GM19438 (cell line): ENCODE measurements at regions not wholly inside any gene's neighbourhood (a gene's known extent, or its start where the extent isn't known, plus 50 kb on each side); places are given as distances from the start of the nearest gene placed in this dataset.

Experiments used
- ATAC-seq: cut with Tn5 transposase; IDR thresholded peaks from one replicate; pipeline ENCODE4 v1.9.1; 2021; ENCODE audit warnings: low read depth; ENCODE audit not compliant: unreplicated experiment

GRCh38 chr6:76465410-76465809 is 392.9 kb upstream of the IMPG1 start:
- ATAC-seq = no peak

- no peak for ATAC-seq
These were observed 380.8 kb upstream of the IMPG1 start for GRCh38 chr6:76453270-76453669.

GRCh38 chr6:76451926-76452709 is 379.7 kb upstream of the IMPG1 start:
- no peak for ATAC-seq

- no peak for ATAC-seq
These were observed 375.6 kb upstream of the IMPG1 start for GRCh38 chr6:76448109-76448508.

GRCh38 chr6:76441875-76442274 is 369.4 kb upstream of the IMPG1 start:
- no peak for ATAC-seq

GRCh38 chr6:76439811-76440210 is 367.3 kb upstream of the IMPG1 start:
- no peak for ATAC-seq

DNA sequence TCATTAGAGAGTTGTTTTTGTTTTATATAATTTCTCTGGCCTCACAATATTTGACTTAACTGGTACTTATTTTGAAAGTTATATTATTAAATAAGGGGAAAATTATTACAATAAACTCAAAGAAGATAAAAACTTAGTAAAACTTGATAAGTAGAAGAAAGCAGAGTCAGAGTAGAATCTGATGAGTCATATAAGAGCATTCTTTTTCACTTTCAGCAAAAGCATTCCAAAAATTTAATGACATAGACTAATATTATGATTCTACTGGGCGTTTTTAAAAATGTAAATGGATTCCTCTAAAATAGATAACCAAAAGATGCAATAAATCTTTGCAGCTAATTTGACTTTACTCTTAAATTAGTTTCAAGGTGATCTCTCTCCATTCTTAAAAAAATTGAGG is 366.3 kb upstream of the IMPG1 start:
- no peak for ATAC-seq

- ATAC-seq = no peak
These were observed 362.7 kb upstream of the IMPG1 start for GRCh38 chr6:76435174-76435573.

DNA sequence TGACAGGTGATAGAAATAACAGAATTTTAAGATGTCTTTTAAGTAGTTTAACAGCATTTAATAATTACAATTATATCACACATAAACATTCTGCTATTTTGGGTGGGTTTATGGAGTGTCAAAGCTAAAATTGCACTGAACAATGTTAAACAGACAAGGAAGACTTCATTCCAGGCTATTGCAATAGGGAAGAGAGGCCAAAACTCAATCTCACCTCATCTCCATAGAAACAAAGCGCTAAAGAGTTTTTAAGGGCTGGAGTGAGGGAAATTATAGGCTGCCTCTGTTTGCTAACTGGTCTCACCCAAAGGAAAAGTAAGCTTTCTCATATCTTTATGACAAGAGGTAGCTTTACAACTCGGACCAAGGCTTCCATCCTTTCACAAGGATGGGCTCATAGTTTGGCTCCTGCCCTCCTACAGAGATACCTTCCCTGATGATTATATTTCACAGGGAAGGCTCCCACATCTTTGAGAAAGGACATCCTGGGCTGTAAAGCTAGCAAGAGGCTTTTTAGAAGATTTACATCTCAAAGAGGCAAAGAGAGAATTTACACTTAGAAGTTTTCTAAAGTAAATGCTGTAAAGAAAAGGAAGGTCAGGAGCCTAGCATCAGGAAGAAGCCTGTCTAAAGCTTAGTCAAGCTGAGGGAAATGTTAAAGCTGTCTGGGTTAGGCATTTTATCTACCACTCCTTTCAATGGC is 350.2 kb upstream of the IMPG1 start:
- no peak for ATAC-seq

DNA sequence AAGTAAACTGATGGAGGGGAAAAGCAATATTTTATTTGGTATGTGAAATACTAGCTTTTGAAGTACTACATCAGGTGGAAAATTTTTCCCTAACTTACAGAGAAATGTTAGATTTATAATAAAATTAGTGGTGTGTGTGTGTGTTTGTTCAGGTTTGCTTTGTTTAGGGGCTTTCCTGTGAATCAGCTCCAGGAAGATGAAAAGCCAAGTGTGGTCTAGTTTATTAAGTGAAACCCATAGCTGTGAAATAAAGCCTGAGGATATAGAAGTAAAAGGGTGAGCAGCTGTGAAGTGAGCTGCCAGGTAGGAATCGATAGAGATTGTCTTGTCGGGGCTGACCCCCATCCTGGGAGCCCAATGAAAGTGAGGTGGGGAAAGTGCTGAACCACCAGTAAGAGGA is 347.6 kb upstream of the IMPG1 start:
- no peak for ATAC-seq

DNA sequence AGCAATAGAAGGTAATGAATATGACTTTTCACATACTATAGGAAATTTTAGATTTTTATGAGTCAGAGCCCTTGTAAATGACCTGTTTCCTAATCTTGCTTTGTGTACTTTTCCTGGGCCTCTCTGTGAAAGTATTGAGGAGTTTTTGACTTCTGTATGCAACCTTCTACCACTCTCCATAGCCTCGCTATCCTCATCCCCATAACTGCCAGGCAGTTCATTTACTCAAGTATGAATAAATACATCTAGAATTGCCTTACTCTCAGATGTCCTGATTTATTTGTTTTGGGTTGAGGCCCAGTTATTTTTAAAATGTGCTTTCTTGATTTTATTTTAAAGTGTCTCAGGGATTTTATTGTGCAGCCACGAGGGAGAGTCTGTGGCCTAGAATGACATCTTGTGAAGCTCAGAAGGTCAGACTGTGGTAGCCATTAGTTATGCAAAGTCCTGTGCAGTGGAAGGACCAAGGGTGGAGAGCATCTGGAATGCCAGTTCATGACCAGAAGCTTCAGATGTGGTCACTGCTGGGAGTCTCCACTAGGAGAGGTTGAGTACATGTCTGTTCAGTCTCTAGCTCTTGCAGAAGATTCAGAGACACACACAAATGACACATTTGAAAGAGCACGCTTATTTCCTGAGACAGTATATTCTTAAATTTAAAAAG is 346.2 kb upstream of the IMPG1 start:
- no peak for ATAC-seq

- ATAC-seq = no peak
These were observed 344.6 kb upstream of the IMPG1 start for GRCh38 chr6:76416821-76417605.

GRCh38 chr6:76403064-76403463 is 330.6 kb upstream of the IMPG1 start:
- no peak for ATAC-seq

GRCh38 chr6:76397966-76398365 is 325.5 kb upstream of the IMPG1 start:
- no peak for ATAC-seq

GRCh38 chr6:76382201-76382600 is 309.7 kb upstream of the IMPG1 start:
- no peak for ATAC-seq

DNA sequence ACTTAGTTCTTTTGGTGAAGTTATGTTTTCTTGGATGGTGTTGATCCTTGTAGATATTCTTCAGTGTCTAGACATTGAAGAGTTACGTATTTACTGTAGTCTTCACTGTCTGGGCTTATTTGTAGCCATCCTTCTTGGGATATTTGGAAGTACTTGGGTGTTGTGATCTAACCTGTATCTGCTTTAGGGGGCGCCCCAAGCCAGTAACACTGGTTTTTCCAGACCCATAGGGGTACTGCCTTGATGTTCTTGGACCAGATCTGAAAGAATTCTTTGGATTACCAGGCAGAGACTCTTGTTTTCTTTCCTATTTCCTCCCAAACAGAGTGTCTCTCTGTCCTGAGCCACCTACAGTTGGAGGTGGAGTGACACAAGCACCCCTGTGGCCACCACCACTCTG is 309.1 kb upstream of the IMPG1 start:
- ATAC-seq = no peak

DNA sequence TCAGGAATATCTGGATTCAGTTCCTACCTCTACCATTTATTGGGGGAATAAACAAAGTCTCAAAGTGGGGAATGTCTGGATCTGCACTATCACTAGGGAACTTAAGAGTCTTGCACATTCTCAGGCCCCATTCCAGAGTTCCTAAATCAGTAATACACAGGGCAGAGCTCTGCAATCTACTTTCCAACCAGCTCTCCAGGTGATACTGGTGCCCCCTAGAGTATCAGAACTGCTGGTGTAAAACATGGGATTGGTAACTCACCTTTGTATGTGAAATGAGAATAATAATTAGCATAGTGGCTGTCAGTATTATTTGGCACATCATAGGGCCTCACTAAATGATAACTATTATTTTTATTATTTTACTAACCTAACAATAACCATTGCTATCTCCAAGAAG is 278.8 kb upstream of the IMPG1 start:
- no peak for ATAC-seq

DNA sequence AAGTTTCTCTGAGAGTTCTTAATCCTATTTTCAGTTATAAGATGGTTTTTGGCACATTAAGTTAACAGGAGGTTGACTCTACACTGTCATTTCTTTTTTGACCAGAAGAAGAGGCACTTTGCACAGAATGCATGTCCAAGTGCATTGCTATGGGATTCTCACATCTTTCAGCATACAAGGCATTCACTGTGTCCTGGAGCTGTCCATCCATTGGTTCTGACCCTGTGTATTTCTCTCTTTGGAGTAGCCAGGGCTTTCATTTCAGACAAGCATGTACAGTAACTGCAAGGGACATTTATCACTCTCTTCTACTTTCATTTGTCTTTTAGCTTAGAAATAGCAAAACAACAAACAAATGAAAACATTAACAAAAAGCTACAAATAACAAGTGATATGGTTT is 275.1 kb upstream of the IMPG1 start:
- ATAC-seq = no peak

DNA sequence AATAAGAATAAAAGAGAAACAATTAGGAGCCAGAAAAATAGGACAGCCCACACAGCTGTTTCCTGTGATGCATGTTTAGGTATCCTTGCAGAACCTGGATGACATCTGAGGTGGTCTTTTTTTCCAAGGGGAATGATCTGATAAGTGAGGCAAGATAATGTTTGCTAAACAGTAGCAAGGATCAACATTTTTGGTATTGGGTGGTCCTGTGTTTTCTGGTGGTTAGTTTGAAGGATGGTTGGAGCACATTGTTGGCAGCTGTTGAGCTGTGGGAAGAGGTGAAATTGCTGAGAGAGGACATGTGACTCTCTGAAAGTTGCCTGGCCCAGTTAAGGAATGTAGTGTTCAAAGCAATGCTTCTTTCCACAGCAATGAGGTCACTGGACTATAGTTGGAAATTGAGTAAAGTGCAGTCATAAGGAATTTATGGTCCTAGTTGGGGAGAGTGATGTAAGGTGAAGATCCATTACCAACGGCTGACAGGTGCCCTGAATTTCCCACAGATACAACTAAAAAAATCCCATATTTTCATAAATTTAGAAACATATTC is 270.2 kb upstream of the IMPG1 start:
- no peak for ATAC-seq

DNA sequence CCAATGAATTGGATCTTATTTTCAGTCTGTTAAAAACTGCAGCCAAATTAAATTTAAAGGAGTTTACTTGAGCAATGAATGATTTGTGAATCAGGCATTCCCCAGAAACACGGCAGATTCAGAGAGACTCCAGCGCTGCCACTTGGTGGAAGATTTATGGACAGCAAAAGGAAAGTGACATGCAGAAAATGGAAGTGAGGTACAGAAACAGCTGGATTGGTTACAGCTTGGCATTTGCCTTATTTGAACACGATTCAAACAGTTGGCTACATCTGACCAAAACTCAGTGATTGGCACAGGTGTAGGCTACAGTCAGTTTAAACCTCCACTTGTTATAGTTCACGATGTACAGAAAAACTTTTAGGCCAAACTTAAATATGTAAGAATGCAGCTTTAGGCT is 257.6 kb upstream of the IMPG1 start:
- ATAC-seq = no peak

GRCh38 chr6:76326871-76327270 is 254.4 kb upstream of the IMPG1 start:
- no peak for ATAC-seq
